Bone marrow (tissue), 2 donors: ENCODE measurements at regions not wholly inside any gene's neighbourhood (a gene's known extent, or its start where the extent isn't known, plus 50 kb on each side); places are given as distances from the start of the nearest gene placed in this dataset.

Experiments
- DNase-seq, 2 donors: peaks; one replicate each; lab custom pipeline; 2025; lab: John Stamatoyannopoulos, UW

DNA sequence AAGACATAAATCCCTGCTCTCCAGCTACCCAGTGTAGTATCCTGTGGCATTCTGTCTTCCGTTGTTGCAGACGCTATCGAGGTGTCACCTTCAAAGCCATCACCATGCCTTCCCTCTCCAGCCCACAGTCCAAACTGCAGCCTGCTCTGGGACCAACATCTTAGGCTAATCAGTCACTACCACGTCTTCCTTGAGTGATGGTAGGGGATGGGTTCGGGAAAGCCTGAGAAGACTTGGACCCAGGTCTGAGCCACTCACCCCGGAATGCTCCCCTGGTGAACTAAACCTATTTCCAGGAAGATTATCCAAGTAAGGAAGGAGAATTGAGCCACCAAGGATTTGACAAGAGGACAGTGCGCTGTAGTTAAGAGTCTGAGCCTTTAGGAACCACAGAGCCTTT lies 52.9 kb upstream of the IRX1 start:
- DNase-seq: no peak

DNA sequence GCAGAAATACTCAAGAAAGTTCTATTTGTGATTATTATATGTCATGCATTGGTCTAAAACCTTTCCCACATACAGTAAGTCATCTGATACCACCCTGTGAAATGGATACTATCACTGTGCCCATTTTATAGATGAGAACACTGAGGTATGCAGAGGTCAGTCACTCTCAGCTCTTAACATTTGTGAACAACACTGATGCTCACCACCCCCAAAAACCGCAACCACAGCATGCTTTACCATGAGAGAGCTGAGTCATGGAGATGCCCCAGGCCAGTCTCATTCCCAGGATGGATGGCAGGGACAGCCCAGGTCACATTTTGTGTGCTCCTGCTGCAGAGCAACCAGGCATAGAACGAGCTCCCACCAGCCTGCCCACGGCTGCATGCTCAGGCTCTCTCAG lies 53.5 kb upstream of the IRX1 start:
- no peak for DNase-seq

DNA sequence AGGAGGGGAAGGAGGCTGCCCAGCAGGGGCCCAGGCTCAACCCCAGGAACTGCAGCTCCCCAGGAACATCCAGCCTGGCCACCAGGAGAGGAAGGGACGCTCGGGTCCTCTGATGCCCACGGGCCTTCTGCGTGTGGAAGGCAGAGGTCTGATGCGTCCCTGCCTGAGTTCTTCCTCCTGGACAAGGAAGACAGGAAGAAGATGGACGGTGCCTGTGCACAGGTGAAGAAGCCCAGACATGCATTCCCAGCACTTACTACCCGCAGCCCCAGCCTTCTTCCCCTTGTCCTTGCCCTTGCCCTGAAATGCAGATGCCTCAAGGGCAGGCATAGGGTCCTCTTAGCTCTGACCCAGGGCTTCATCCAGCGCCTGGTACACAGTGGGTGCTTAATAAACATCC lies 56.7 kb upstream of the IRX1 start:
- no peak for DNase-seq

DNA sequence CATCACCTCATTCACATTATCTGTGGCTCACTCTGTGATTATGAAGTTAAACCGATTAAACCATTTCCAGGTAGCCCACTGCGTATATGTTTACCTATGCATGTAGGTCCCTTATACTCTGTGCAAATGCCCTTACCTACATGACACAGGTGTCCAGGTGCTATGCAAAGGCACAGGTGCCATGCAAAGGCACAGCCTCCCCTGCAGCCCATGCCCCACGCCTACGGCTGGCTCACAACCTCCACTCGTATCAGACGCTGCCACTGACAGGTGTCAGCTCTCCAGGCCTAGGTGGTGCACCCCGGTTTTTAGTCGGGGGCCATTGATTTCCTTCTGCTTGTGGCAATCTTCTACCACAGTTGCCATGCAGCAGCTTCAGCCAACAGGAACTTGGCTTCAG lies 57.7 kb upstream of the IRX1 start:
- DNase-seq: no peak

DNA sequence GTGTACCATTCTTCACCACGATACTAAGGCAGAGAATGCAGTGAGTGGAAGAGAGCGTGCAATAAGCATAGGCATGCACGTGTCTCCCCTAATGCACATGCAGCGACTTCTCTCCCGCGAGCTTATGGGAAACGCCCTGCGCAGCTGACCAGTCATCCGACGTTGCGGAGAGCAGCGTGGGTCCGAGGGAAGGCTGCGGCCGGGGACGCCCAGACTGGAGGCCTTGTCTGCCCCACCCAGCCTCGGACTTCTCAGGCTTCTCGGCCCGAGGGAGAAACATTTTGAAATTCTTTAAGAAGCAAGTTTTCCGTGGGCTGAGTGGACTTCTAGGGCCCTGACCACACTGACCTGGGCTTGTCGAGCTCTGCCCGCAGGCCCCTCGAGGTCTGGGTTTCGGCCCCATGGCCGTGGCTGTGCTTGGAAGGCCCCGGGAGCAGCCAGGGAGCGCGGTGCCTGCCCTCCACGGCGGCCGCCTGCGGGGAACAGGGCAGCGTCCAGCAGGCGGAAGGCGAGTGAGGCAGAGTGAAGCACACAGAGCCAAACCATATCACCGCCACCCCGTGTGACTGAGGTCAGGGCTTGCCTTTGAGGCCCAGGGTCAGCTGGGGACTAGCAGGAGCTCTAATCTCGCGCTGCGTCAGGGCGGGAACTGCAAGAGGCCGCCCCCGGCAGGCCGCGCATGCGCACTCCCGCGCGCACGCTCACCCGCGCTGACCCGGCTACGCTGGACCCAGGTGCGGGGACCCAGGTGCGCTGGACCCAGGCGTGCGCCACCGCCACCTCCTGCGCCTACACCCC lies 60.0 kb upstream of the IRX1 start:
- no peak for DNase-seq

DNA sequence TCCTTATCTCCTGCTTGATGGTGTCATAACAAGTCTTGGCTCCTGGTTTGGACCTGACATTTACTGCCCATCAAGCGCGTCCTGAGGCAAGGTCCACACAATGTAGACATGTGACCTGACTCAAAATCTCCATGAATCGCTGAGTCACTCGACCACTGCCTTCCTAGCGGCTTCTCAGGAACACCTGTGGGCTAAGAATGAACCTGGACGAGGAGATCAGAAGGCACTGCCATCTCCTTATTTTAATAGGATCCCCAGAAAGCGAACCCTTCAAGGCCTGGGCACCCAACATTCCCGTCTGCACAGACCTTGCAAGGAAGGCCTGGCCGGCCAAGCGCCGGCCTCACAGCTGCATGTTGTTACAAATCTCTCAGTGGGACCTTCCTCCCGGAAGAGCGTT lies 60.6 kb upstream of the IRX1 start:
- DNase-seq: no peak

DNA sequence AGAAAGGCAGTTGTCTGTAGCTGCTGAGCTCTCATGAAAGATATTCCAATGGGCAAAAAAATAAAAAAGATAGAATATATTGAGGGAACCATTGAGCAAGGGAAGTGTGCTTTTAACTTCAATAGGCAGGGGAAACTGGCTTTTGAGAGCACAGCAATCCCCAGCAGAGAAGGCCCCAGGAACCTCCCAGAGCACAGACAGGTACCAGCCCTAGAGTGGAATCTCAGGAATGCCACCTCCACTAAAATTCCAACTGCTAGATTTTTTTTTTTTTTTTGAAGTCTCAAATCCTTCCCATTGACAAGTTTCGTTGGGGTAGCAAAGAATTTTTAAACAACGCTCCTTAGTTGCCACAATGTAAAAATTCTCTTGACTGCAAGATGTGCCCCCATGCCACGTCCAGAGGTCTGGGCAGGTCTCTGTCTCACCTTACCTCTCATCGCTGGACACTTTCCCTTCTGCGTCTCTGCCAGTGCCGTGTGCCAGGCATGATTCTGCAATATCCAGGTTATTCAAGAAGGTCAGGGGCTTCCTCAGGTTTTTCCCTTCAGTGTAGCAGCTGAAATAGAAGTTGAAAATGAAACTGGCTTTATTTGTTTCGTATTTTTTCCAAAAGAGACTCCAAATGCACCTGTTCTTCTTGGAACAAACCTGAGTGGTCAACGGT lies 64.2 kb upstream of the IRX1 start:
- DNase-seq: no peak

DNA sequence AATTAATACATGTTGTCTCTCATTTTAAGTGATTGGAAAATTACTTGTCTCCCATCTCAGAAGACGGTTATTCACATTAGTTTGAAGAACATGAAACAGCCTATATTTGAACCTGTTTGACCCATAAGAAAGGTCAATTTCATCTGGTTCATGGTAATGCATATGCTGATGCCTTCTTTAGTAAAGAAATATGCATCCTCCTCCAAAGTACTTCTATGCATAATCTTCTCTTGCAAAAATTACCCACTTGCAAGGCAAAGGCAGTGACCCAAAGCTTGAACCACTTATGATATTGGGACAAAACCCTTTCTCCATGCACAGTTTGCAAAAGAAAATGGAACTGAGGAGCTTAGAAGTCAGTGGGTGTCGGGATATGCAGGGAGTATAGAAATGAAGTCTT lies 65.4 kb upstream of the IRX1 start:
- no peak for DNase-seq

DNA sequence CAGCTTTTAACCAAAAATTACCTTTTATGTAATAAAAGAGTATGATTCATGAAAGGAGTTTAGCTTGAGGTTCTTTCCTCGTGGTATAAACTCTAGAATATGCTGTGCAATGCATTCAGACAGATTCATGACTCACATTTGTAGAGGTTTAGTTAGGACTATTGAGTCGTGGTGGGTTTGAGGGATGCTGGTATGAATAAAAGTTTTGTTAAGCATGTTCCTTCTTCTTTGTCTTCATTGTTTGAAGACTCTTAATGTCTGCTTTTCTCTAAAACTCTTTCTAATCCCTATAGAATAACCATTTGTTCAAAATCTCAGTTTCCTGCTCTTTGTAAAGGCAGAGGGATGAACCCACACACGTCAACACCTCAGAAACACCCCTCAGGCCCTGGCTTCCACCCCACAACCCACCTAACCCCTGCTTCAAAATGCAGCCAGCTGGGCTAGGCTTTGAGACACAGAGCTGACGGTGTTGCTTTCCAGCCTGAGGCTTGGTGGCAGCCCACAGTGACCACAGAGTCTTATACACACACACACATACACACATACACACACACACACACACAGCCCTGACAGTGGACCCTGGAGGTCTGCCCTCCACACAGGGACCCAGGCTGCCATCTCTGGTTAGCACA lies 69.0 kb upstream of the IRX1 start:
- no peak for DNase-seq

DNA sequence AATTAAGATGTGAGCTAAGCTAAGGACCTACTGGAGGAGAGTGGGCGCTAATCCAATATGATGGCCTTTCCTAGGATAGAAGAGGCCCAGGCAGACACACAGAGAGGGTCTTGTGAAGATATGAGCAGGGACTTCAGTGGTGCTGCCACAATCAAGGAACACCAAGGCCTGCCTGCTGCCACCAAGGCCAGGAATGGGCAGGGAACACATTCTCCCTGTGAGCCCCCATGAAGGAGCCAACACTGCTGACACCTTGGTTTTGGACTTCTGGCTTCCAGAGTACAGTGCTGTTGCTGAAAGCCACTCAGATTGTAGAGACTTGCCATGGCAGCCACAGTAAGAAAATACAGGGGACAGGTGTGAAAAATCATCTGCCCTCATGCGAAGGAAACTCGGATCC lies 73.1 kb upstream of the IRX1 start:
- no peak for DNase-seq

DNA sequence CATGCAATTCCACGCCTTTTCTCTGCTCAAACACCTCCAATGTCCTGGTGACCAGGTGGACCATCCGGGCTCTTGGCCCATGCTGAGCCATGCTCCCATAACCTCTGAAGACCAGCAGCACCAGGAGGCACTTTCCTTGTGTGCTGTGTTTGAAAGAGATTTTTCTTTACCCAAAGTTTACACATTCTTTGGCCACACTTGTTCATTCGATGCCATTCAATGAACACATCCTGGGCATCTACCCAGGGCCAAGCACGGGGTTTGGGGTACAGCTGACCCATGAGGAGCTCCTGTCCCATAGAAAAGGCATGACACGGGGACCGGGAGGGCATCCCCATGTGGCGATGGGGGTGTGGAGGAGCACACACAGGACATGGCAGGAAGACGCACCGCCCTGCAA lies 77.1 kb upstream of the IRX1 start:
- DNase-seq: no peak

DNA sequence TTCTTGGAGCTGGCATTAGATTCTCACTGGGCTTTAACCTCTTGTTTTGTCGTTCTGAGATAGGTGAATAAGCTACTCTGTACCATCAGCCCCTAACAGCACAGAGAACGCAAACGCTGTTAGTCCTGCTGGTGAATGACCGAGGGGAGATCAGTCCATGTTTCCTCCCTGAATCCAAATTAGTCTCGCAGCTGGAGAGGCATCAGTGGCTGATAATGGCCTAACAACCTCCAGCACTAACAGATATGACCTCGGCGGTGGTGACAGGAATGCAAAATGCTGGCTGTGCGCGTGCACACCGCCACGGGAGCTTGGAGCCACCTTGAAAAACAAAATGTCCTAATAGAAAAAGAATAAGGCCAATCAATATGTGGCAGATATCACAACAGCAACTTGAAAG lies 77.6 kb upstream of the IRX1 start:
- DNase-seq: no peak

DNA sequence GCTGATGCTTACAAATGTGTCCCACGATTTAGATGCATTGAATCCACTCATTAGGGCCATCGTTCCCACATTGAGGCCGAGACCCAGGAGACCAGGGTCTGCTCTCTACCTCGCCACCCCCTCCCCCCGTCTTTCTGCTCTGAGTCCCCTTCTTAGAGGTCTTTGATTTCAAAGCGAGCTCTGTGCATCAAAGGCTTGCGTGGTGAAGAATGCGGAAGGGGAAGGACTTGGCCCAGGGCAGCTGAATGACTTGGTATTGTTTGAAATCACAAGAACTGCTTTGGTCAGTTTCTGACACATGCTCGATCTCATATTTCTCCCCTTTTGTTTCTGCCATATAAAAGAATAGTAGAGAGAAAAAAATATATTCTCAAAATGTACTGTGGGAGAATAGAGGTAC lies 78.3 kb upstream of the IRX1 start:
- DNase-seq: no peak

DNA sequence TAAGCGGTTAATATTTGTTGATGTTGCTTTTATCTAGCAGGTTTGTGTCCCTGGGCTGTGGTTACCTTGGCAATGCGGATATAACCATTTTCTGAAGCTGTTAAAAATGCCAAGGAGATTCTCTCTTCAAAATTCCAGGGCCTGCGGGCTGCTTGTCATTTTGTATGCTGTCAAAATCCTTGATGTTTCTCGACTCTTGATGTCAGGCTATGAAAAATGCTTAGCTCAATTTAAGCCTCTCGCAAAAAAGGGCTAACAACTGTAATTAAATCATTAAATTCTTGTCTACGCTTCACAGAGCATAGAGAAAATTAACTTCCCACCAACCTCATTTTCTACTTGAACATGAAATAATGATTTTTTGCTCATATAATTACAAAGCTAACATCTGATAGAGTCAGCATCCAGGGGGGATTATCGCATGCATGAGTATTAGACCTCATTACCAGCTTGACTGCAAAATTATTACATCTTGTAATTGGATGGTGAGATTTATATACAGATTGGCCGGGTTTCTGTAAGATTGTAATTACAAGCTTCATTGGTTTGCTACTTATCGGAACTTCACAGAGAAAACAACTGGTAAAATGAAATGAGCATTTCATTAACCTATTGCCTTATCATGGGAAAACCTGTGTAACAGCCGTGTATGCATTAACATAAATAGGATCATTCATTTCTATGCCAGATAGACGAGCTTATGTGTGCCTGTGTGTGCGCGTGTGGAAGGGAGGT lies 83.1 kb upstream of the IRX1 start:
- no peak for DNase-seq

DNA sequence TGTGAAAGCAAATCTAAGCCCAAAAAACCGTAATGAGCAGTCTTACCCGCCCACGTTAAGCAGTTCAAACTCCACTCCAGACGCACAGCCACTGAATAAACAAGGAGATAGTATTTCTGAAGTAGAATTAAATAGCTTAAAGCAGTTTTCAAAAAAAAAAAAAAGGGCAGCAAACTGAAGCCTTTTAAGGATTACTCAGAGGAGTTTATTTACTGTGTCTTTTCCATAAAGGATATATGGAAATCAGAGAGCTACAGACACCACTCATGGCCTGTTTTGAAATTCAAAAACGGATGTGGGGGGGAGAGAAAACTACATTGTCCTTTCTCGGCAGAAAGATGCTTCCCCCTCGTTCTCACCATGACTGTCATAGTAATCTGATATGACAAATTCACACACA lies 83.7 kb upstream of the IRX1 start:
- no peak for DNase-seq

DNA sequence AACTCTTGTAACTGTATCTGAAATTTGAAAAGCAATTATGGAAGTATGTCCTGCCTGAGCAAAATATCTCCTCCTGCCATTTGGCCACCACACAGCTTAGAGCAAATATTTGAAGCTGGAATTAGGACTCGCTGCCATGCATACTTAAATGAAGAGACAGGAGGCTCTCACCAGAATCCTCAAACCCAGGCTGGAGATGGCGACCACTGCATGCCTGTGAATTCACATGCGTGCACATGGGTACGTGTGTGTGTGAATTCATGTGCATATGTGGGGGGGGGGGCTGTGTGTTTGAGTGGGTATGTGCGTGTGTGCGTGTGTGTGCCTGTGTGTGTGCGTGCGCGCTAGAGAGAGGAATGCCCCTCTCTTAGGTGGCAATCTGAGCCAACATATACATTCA lies 84.1 kb upstream of the IRX1 start:
- DNase-seq: no peak

DNA sequence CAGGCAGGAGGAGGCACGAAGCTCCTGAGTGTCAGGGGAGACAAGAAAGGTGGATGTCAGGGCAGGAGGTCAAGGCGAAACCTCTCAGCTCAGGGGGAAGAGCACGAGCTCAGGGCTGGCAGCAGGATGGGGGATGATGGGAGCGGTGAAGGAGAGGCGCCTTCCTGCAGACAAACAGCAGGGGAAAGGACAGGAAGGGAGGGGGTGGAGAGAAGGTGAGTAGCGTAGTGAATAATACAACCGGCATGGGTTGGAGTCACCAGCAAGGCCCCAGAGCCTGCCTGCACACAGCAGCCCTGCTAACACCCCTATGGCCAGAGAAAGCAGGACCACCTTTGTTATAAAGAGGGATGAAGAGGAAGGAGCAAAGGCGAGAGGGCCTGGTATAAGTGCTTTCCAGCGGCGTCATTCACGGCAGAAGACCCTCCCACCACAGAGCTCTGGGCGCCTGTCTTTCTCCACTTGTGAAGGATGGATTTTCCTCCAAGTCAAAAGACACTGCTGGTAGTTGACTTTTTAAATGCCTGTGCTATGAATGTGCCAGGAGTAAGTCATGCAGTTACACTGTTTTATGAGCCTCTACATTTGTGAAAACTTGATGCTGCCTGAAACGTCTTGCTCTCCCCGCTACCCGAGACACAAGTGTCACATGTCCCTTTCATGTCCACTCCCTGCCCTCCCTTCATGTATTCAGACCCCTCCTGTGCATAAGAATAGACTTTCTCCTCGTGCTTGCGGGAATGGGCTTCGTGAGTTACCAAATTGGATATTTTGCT lies 84.8 kb upstream of the IRX1 start:
- DNase-seq: no peak

DNA sequence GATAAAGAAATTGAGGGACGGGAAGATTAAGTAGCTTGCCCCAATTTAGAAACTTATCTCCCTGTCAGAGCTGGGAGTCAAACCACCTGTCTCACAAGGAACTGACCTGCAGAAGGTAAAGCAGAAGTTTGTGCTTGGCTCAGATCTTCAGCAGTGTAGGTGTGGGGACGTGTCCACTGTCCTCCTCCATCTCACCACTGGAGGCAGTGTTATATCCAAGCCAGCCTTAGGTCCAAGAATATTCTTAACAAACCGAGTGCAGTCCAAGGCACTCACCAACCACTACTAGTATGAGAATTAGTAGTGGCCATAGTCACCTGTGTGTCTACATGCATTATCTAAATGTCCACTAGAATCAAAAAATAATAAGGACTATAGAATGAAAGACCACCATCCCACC lies 86.3 kb upstream of the IRX1 start:
- DNase-seq: no peak

DNA sequence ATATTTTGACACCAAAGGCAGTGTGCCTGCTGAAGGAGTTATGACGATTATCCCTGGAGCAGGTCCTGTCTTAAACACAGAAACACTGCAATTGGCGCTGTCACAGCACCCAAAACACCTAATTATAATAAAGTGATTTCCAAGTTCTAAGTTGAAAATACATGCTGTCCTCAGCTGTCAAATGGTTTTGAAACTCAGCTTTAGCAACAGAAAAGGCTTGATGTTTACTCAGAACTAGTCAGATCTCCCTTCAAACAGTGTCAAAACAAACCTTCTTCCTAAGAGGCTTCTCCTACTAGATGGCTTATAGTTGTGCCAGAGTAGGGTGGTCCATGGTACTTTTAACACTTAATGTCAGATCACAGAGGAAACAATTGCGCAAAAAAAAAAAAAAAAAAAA lies 87.2 kb upstream of the IRX1 start:
- no peak for DNase-seq

DNA sequence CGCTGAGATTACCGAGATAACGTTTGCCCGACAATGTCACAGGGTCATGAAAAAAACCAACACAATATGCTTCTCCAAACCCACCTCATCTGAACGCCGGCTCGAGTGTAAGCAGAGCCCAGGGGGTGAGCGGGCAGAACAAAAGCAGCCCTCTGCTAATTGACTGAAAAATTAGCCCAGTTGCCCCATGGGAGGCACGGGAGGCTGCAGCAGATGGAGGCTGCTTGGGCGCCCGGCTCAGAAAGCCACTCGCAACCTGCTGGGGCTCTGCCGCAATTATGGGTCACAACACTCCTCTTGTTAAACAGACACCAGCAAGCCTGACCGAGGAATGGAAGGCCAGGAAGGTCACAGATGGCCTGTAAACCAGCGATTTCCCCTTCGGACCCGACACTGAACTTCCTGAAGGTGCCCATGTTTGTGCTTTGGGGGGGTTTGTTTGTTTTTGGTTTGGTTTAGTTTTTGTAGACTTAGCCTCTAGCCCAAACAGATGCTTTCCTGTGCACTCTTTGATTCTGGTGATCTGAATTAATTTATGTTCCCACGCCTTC lies 104.6 kb upstream of the IRX1 start:
- DNase-seq: no peak

DNA sequence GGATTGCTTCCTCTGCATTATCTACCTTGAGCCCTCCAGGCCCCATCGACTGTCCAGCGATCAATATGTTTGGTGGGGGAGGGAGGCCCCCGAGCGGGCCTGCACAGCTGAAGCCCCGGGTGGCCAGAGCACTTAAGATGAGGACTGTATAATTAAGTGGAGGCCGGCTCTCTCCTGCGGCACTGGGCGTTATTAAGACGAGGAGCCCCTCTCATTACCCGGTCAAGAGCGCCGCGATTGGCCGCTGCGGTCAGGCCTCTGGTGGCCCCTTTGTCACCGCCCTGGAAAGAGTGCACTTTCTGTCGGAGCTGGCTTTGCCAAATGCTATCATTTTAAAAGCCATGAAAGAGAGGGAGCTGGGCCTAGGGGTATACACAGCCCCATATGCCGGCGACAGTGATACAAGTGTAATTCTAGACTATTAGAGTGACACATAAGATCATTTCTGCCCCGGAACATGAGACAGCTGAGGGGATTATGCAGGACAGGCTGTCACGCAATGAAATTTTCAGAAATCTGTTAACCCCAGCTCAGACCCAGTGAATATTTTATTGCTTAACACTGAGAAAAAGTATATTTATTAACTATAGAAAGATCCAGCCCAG lies 106.3 kb upstream of the IRX1 start:
- DNase-seq: no peak
